HepG2 (cell line): ENCODE measurements at regions not wholly inside any gene's neighbourhood (a gene's known extent, or its start where the extent isn't known, plus 50 kb on each side); places are given as distances from the start of the nearest gene placed in this dataset.

Experiments
- RORA ChIP-seq: sonication (generic); formaldehyde crosslinking; IDR thresholded peaks from 2 replicates; pipeline ENCODE4 v1.5.0; 2020; ENCODE audit warnings: mild to moderate bottlenecking, missing genetic modification reagents, moderate library complexity
- TAF15 ChIP-seq: fragments of 200-400 bp; formaldehyde crosslinking; IDR thresholded peaks from one replicate; pipeline ENCODE4 v1.6.1; 2018; ENCODE audit warnings: mild to moderate bottlenecking, low read depth, low read length; ENCODE audit not compliant: poor library complexity, severe bottlenecking

GRCh38 chr5:42230839-42231238, 192.4 kb upstream of the GHR start:
- TF ChIP-seq RORA (no peak), TAF15 (no peak)
